ENCODE measurements at regions not wholly inside any gene's neighbourhood (a gene's known extent, or its start where the extent isn't known, plus 50 kb on each side); places are given as distances from the start of the nearest gene placed in this dataset.

GRCh38 chr3:30225021-30225420 is 381.4 kb upstream of the TGFBR2 start:
- peaks cover 4% of the 10 kb centered on the region for H3K9me3 Mint-ChIP-seq (ENCODE audit: low read depth)
- DNase-seq: no peak
- H3K27ac Mint-ChIP-seq: no peak overlapping the region
- no peak for ATAC-seq
- peaks cover 12% of the 10 kb centered on the region for H3K36me3 Mint-ChIP-seq
- CTCF ChIA-PET: interaction anchor here (2.1 kb wide), 1 partner anchor 26 kb away, joined by 6 read pairs; no protein-coding TSS in a partner anchor
- no peak overlapping the region for H3K4me3 Mint-ChIP-seq
- H3K27me3 Mint-ChIP-seq: no peaks in the 10 kb centered on the region
- peaks cover 26% of the 10 kb centered on the region for H3K4me1 Mint-ChIP-seq

DNA sequence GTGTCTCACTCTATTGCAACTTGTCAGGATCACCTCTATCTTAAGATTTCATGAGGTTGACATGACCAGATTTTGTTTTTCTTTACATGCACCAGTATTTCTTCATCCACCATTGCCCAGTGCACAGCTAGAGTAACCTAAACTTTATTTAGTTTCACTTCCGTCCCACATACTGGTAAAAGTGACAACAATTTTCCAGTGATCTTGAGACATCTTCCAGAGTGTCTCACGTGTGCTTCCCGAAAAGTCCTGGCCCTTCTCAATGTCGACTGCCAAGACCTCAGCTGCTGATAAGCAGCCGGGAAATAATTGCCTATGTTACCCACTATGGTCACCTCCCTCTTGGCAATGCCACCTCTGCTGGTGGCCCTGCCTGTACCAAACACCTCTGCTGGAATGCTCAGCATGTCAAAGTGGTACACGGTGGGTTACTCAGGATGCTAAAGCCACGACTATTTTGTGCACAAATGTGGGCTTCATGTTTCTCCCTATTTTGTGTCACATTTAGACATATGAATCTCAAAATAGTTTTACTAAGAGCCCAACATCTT is 379.7 kb upstream of the TGFBR2 start:
- Mint-ChIP-seq H3K27ac (no peak overlapping the region), H3K4me3 (no peak overlapping the region), H3K4me1 (peaks cover 22% of the 10 kb centered on the region), H3K9me3 (ENCODE audit: low read depth) (peaks cover 4% of the 10 kb centered on the region), H3K36me3 (peaks cover 17% of the 10 kb centered on the region), H3K27me3 (no peaks in the 10 kb centered on the region)
- ATAC-seq: no peak
- no peak for DNase-seq
- CTCF ChIA-PET: interaction anchor here (2.1 kb wide), 1 partner anchor 27 kb away, joined by 6 read pairs; no protein-coding TSS in a partner anchor

DNA sequence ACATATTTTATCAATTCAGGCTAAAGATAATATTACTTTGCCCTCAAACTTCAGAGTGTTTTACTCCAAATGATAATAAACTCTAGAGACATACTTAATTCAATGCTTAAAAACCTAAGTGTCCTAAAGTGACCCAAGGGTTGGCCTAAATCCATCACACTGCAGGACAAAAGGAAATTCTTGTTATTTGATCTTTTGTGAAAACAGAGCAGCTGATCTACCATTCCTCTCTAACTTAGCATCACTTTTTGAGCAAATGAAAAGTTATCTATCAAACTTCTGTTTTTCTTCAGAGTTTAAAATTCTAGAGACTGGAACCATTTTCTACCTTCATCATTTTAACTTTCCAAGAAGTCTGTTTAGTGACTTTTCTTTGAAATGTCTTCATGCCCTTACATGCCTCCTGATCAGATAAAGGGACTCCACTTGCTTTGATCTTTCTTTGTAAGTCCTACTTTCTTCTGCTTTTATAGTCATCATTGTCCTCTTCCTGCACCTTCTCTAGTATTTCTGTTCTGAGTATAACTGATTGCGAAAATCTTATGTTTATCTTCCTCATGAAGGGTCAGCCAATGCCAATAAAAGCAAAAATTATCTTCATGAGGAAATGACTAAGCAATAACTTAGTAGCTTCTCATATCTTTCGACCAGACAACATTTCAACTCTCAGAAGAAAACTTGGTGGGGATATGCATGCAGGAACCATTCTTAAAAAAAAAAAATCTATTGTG is 378.7 kb upstream of the TGFBR2 start:
- Mint-ChIP-seq H3K27ac (peak overlapping the region; percentile 52), H3K4me1 (peaks cover 16% of the 10 kb centered on the region), H3K36me3 (peaks cover 17% of the 10 kb centered on the region), H3K27me3 (no peaks in the 10 kb centered on the region), H3K9me3 (ENCODE audit: low read depth) (peaks cover 4% of the 10 kb centered on the region), H3K4me3 (peak overlapping the region; percentile 7)
- DNase-seq (no peak), ATAC-seq (peak; percentile 58)
- CTCF ChIA-PET: no interaction called here

- ATAC-seq (no peak), DNase-seq (no peak)
- CTCF ChIA-PET: no interaction called here
- peak overlapping the region; percentile 52 for H3K27ac Mint-ChIP-seq
- H3K9me3 Mint-ChIP-seq (ENCODE audit: low read depth): peaks cover 4% of the 10 kb centered on the region
- H3K4me1 Mint-ChIP-seq: peaks cover 14% of the 10 kb centered on the region
- H3K4me3 Mint-ChIP-seq: no peak overlapping the region
- H3K27me3 Mint-ChIP-seq: no peaks in the 10 kb centered on the region
- peaks cover 17% of the 10 kb centered on the region for H3K36me3 Mint-ChIP-seq
Measured at GRCh38 chr3:30228302-30228631, 378.1 kb upstream of the TGFBR2 start.

- CTCF ChIA-PET: interaction anchor here (1.2 kb wide), 1 partner anchor 34 kb away, joined by 3 read pairs; no protein-coding TSS in a partner anchor
- peaks cover 14% of the 10 kb centered on the region for H3K4me1 Mint-ChIP-seq
- DNase-seq: no peak
- H3K27me3 Mint-ChIP-seq: no peaks in the 10 kb centered on the region
- H3K36me3 Mint-ChIP-seq: peaks cover 16% of the 10 kb centered on the region
- peaks cover 3% of the 10 kb centered on the region for H3K9me3 Mint-ChIP-seq (ENCODE audit: low read depth)
- ATAC-seq: no peak
- no peak overlapping the region for H3K27ac Mint-ChIP-seq
- H3K4me3 Mint-ChIP-seq: no peak overlapping the region
Measured at GRCh38 chr3:30231277-30232141, 374.9 kb upstream of the TGFBR2 start.

DNA sequence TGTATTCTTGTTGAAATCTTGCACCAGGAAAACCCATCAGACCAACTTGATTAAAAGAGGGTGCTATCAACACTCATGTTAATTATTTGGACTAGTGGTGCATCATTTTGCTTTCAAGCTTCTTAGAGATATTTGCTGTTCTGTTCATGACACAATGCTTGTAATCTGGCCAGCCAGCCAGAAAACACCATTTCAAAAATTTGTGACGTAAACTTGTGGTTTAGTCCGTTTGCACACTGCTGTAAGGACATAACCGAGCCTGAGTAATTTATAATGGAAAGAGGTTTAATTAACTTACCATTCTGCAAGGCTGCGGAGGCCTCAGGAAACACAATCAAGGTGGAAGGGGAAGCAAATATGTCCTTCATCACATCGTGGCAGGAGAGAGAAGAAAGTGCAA is 374.3 kb upstream of the TGFBR2 start:
- DNase-seq: no peak
- Mint-ChIP-seq H3K9me3 (ENCODE audit: low read depth) (peaks cover 3% of the 10 kb centered on the region), H3K4me1 (peaks cover 14% of the 10 kb centered on the region), H3K27ac (no peak overlapping the region), H3K36me3 (peaks cover 14% of the 10 kb centered on the region), H3K27me3 (no peaks in the 10 kb centered on the region), H3K4me3 (no peak overlapping the region)
- no peak for ATAC-seq
- CTCF ChIA-PET: interaction anchor here (0.6 kb wide), 1 partner anchor 33 kb away, joined by 3 read pairs; no protein-coding TSS in a partner anchor

DNA sequence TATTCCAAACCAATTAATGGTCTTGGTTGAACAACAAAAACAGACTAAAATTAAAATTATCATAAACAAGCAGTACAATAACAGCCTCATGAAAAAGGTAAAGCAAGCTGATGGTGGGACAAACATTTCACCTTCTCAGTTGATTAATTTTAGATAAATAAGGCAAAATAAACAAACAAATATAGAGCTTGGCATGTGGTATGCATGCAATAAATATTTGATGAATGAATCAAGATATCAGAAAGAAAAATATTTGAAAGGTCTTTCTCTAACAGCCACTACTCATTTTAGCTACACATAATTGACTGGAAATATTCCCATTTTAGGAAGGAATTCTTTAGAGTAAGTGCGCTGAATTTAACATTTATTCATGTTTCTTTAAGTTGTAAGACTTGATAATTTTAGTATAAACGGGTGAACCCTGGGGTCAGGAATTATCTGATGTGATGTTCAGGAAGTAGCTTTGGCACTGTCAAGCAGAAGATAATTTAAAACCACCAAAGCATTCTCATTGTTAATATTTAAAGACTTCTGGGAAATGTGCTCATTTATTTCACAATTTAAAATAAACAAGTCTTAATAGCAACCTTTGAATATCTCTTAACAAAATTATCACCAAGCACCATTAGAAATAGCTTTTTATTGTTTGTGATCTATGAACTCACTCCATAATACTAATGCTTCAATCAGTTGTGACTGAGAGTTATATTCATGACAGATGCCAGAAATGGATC is 372.3 kb upstream of the TGFBR2 start:
- Mint-ChIP-seq H3K27me3 (no peaks in the 10 kb centered on the region), H3K4me1 (no peaks in the 10 kb centered on the region), H3K27ac (no peak overlapping the region), H3K4me3 (no peak overlapping the region), H3K9me3 (ENCODE audit: low read depth) (no peaks in the 10 kb centered on the region), H3K36me3 (peaks cover 6% of the 10 kb centered on the region)
- DNase-seq: no peak
- ATAC-seq: no peak
- CTCF ChIA-PET: no interaction called here

DNA sequence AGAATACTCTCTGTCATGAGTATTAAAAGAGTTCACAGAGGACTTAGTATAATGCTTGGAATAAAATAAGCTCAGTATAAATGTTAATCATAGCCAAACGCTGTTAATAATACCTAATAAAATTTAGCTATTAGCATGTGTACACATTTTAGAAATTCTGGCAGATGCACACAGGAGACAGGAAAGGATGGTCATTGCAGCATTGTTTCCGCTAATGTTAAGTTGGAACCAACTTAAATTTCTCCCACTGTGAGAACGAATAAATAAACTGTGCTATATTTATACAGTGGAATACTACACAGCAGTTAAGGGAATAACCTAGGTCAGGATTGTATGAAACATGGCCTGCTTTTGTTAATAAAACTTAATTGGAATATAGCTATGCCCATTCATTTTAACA is 370.4 kb upstream of the TGFBR2 start:
- CTCF ChIA-PET: interaction anchor here (0.6 to 1.3 kb wide), 2 partner anchors 10 to 395 kb away, joined by 3 to 4 read pairs; no protein-coding TSS in a partner anchor
- no peaks in the 10 kb centered on the region for H3K9me3 Mint-ChIP-seq (ENCODE audit: low read depth)
- H3K27ac Mint-ChIP-seq: no peak overlapping the region
- ATAC-seq (no peak), DNase-seq (no peak)
- no peaks in the 10 kb centered on the region for H3K27me3 Mint-ChIP-seq
- H3K4me1 Mint-ChIP-seq: no peaks in the 10 kb centered on the region
- H3K4me3 Mint-ChIP-seq: no peak overlapping the region
- peaks cover 6% of the 10 kb centered on the region for H3K36me3 Mint-ChIP-seq

GRCh38 chr3:30241721-30242120 is 364.7 kb upstream of the TGFBR2 start:
- peaks cover 3% of the 10 kb centered on the region for H3K9me3 Mint-ChIP-seq (ENCODE audit: low read depth)
- ATAC-seq: no peak
- CTCF ChIA-PET: no interaction called here

DNA sequence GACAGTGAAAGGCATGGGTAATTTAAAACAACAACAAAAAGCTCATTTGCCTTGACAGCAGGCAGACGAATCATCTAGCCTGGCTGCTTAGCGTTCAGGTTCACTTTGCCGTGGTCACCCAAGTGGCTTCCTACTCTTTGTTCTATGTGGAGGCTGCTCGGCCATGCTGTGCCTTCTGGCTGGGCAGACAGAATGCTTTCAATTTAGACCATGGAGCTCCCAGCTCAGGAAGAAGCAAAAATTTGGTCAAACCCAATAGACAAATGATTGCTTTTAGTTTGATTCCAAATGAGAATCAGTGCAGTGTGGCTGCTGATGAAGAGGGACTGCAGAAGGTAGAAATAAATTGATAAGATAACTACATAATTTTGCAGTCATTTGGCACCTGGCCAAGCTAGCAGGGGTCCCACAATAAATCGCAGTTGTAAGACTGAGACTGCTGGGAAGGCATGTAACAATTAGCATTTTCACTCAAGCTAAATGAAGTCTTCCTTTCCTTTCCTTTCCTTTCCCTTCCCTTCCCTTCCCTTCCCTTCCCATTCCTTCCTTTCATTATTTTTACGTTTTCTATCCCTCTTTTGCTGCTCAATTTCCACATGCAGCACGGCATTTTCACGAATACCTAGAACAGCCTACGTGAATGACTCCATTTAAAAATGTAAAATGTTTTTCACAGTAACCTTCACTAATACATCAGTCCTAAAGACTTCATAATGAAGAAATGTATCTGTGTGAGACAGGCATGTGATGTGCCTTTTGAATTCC is 360.4 kb upstream of the TGFBR2 start:
- Mint-ChIP-seq H3K27ac (no peak overlapping the region), H3K9me3 (ENCODE audit: low read depth) (peaks cover 3% of the 10 kb centered on the region), H3K27me3 (peaks cover 12% of the 10 kb centered on the region), H3K36me3 (peaks cover 4% of the 10 kb centered on the region), H3K4me3 (no peak overlapping the region), H3K4me1 (peaks cover 11% of the 10 kb centered on the region)
- CTCF ChIA-PET: interaction anchor here (1.4 kb wide), 1 partner anchor 10 kb away, joined by 4 read pairs; no protein-coding TSS in a partner anchor
- no peak for ATAC-seq
- no peak for DNase-seq

More at GRCh38 chr3:30241721-30242120, 364.7 kb upstream of the TGFBR2 start:
- H3K36me3 Mint-ChIP-seq: peaks cover 6% of the 10 kb centered on the region
- H3K4me3 Mint-ChIP-seq: no peak overlapping the region
- H3K27ac Mint-ChIP-seq: no peak overlapping the region
- no peak for DNase-seq
- H3K4me1 Mint-ChIP-seq: no peaks in the 10 kb centered on the region
- H3K27me3 Mint-ChIP-seq: peaks cover 12% of the 10 kb centered on the region

- ATAC-seq (peak; percentile 93), DNase-seq (no peak)
- peak overlapping the region; percentile 54 for H3K27ac Mint-ChIP-seq
- H3K36me3 Mint-ChIP-seq: peaks cover 6% of the 10 kb centered on the region
- CTCF ChIA-PET: interaction anchor here (2.2 kb wide), 1 partner anchor 49 kb away, joined by 5 read pairs; no protein-coding TSS in a partner anchor
- H3K27me3 Mint-ChIP-seq: no peaks in the 10 kb centered on the region
- H3K4me3 Mint-ChIP-seq: peak overlapping the region; percentile 6
- H3K9me3 Mint-ChIP-seq (ENCODE audit: low read depth): peaks cover 3% of the 10 kb centered on the region
- H3K4me1 Mint-ChIP-seq: peaks cover 11% of the 10 kb centered on the region
Measured at GRCh38 chr3:30248423-30248822, 358.0 kb upstream of the TGFBR2 start.

- H3K9me3 Mint-ChIP-seq (ENCODE audit: low read depth): peaks cover 8% of the 10 kb centered on the region
- DNase-seq (no peak), ATAC-seq (no peak)
- H3K4me3 Mint-ChIP-seq: no peak overlapping the region
- no peak overlapping the region for H3K27ac Mint-ChIP-seq
- CTCF ChIA-PET: no interaction called here
- no peaks in the 10 kb centered on the region for H3K27me3 Mint-ChIP-seq
- peaks cover 11% of the 10 kb centered on the region for H3K4me1 Mint-ChIP-seq
- peaks cover 5% of the 10 kb centered on the region for H3K36me3 Mint-ChIP-seq
Measured at GRCh38 chr3:30252474-30252873, 353.9 kb upstream of the TGFBR2 start.
